NCI-H2227 treated with DMSO at 0.1 percent for 48 hours (cell line): ENCODE measurements at regions not wholly inside any gene's neighbourhood (a gene's known extent, or its start where the extent isn't known, plus 50 kb on each side); places are given as distances from the start of the nearest gene placed in this dataset.
"Not testable (repeated sequence)": the region's sequence is repeated elsewhere in the genome, so short reads cannot be mapped to it uniquely, and the experiment has no call there.

Source experiments
- DNase-seq: peaks from one replicate; lab custom pipeline; 2025; lab: John Stamatoyannopoulos, UW

GRCh38 chr2:144986691-144987090, 466.8 kb upstream of the ZEB2 start:
- no peak for DNase-seq

DNA sequence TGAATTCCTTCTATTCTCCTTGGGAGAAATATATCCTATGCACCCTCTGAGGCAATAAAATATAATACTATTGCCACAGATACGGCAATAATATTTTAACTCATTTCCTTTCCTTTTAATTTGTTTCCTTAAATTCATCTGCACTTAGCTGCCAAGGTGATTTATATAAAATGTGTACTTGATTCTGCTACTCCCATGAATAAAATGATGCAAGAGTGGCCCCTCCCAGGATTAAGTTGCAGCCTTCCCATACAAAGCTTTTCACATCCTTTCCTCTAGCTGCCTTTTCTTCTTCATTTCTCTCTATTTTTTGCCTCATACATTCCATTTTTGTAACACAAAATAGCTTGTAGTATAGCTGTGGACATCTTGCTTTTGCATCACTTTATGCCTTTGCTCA, 464.1 kb upstream of the ZEB2 start:
- no peak for DNase-seq

GRCh38 chr2:144983107-144983506, 463.2 kb upstream of the ZEB2 start:
- no peak for DNase-seq

- DNase-seq = no peak
Observed at GRCh38 chr2:144982481-144982880, 462.6 kb upstream of the ZEB2 start.

DNA sequence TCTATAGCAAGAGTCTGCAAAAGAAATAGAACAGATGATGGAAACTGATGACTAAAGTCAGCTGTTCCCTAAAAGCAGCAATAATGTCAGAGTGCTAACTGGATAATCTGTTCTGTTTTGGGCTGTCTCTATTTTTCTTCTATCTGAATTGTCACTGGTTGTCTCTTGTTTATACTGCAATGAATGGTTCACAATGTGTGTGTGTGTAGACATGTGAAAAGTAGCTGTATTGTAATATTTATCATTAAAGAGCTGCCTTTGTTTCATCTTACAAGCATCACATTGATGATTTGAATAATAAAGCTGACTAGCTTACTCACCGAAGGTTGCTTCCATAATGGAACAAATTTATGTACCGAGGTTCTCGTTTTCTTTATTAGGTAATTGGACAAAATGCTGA, 456.0 kb upstream of the ZEB2 start:
- DNase-seq = no peak

GRCh38 chr2:144972676-144973075, 452.8 kb upstream of the ZEB2 start:
- no peak for DNase-seq

DNA sequence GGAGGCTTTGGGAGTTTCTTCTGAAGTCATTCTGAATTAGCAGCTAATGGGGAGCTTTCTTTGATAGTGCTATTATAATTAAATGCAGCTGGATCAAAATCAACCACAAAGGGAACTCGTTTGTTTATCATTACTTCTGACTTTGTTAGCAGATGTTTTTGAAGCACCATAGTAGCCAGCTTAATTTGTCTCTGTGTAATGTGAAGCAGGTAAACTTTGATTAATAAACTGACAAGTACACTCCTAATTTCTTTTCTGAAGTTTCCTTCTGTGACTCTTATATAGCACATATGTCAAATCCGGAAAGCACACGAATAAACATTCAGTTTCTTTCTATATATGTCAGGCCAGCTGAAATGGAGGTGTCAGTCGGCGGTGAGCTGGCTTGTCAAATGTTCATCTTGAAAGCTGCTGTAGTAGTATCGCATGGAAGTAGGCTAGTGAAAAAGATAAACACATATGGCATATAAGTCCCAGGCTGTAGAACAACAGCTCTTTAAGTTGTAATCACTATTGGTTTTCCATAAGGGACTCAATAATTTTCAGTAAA, 451.9 kb upstream of the ZEB2 start:
- DNase-seq = no peak

DNA sequence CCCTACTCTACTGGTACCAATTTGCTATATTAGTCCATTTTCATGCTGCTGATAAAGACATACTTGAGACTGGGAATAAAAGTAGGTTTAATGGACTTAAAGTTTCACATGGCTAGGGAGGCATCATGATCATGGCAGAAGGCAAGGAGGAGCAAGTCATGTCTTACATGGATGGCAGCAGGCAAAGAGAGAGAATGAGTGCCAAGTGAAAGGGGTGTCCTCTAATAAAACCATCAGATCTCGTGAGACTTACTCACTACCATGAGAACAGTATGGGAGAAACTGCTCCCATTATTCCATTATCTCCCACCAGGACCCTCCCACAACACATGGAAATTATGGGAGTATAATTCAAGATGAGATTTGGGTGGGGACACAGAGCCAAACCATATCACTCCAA, 450.5 kb upstream of the ZEB2 start:
- DNase-seq = not testable (repeated sequence)

DNA sequence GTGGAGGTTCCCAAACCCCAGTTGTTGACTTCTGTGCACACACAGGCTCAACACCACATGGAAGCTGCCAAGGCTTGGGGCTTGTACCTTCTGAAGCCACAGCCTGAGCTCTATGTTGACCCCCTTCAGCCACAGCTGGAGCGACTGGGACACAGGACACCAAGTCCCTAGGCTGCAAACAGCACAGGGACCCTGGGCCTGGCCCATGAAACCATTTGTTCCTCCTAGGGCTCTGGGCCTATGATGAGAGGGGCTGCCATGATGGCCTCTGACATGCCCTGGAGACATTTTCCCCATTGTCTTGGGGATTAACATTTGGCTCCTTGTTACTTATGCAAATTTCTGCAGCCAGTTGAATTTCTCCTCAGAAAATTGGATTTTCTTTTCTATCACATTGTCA, 449.6 kb upstream of the ZEB2 start:
- not testable (repeated sequence) for DNase-seq

DNA sequence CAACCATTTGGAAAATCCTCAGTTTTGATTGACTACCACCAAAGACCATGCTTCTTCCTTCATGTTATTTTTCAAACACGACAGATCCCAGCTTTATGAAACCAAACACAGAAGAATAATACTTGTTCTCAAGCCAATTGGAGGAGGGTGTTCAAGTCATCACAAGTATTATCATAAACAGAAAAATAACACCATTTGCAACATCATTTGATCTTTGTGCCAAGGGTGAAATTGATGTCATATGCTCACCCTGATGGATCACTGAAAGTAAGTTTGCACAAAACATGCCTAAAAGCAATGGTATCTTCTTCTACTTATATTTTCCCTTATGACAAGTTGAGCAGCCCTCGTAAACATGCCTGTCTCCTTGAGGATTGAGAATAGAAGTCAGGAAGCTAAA, 448.0 kb upstream of the ZEB2 start:
- no peak for DNase-seq

DNA sequence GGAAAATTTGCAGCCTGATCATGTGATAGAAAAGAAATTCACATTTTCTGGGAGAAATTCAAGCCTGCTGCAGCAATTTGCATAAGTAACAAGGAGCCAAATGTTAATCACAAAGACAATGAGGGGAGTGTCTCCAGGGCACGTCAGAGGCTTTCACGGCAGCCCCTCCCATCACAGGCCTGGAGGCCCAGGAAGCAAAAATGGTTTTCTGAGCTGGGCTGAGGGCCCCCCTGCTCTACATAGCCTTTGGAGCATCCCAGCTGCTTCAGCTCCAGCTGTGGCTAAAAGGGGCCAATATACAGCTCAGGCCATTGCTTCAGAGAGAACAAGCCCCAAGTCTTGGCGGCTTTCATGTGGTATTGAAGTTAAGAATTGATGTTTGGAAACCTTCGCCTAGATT, 445.3 kb upstream of the ZEB2 start:
- DNase-seq = no peak

GRCh38 chr2:144963031-144963430, 443.1 kb upstream of the ZEB2 start:
- no peak for DNase-seq

DNA sequence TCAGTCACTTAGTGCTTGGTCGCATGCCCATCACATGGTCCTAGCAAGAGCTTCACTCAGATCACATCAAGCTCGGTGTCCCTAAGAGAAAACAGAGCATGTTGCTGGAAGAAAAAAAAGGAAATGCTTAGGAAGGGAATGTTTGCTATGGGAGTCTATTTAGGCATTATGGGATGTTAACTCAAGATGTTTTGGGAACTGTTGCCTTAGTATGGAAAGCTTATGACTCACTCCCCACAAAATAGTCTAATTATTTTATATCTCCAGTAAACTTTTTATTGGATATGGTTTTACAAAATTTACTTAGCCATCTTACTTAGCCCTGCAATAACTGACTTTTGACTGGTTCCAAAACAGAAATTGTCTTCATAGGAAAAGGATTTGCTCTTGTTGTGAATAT, 439.5 kb upstream of the ZEB2 start:
- DNase-seq = no peak

DNA sequence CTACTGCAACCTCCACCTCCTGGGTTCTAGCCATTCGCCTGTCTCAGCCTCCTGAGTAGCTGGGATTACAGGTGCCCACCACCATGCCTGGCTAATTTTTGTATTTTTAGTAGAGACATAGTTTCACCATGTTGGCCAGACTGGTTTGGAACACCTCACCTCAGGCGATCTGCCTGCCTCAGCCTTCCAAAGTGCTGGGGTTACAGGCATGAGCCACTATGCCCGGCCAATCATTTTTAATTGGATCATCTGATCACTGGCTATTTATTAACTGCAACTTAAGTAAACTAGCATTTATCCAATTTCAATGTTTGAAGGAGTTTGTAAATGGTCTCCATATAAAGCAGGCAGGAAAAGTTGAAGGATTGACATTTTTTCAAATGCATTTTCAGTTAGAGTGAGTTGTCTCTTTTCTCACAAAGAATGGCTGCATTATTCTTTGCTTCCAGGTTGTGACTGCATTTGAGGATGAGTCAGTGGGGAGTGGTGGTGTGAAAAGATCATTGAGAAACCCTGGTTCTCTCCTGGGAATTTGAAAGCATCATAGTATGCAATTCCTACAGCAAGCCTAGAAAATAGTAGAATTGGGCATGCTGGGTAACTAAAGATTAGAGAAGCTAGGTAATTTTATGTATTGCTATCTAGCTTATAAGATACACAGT, 431.1 kb upstream of the ZEB2 start:
- no peak for DNase-seq

DNA sequence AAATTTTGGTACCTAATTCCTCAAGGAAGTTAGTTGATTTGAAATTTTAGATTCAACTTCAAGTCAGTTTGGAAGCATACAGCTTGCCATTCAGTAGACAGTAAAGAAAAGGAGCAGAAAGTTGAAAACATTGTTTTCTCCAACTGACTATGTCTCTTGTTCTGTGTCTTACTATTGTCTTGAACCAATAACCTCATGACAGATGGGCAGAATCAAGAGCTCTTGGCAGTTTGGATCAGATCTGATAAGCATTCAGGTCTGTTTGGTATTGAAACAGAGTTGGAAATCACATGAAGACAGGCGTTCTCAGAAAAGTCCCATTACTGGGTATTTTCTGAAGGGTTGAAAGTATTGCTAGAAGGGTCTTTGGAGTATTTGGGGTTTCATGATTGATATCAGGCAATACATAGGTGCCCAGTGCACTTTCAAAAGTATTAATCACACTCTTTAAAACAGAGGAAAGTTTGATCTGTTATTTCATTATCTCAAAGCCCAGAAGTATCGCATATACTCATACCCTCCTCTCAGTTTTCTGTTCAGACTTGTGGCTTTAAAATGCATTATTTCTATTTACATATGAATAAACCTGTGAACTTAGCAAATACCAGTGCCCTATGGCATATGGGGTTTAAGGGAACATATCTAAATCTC, 428.4 kb upstream of the ZEB2 start:
- no peak for DNase-seq

- DNase-seq = no peak
Observed at GRCh38 chr2:144947709-144948037, 427.8 kb upstream of the ZEB2 start.

- DNase-seq = no peak
Observed at GRCh38 chr2:144946263-144946662, 426.3 kb upstream of the ZEB2 start.

GRCh38 chr2:144944546-144945220, 424.8 kb upstream of the ZEB2 start:
- no peak for DNase-seq

DNA sequence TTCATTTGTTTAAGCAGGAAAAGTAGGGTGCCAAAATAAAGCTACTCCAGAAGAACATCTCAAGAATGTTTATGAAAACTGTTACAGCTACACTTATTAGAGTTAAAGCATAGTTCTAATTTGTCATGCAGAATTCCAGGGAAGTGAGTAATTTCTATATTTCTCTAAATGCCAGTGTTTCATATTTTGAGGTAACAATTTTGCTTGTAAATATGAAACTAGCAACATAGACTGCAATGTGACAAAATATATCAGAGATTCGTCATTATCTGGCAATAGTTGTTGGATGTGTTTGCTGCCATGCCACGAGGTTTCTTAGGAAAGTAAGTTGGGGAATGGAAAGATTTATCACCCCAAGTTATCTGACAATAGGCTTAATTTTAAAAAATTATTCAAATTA, 424.1 kb upstream of the ZEB2 start:
- no peak for DNase-seq

GRCh38 chr2:144943293-144943941, 423.5 kb upstream of the ZEB2 start:
- no peak for DNase-seq

- no peak for DNase-seq
Observed at GRCh38 chr2:144942516-144943256, 422.8 kb upstream of the ZEB2 start.
